ENCODE measurements at regions not wholly inside any gene's neighbourhood (a gene's known extent, or its start where the extent isn't known, plus 50 kb on each side); places are given as distances from the start of the nearest gene placed in this dataset.

DNA sequence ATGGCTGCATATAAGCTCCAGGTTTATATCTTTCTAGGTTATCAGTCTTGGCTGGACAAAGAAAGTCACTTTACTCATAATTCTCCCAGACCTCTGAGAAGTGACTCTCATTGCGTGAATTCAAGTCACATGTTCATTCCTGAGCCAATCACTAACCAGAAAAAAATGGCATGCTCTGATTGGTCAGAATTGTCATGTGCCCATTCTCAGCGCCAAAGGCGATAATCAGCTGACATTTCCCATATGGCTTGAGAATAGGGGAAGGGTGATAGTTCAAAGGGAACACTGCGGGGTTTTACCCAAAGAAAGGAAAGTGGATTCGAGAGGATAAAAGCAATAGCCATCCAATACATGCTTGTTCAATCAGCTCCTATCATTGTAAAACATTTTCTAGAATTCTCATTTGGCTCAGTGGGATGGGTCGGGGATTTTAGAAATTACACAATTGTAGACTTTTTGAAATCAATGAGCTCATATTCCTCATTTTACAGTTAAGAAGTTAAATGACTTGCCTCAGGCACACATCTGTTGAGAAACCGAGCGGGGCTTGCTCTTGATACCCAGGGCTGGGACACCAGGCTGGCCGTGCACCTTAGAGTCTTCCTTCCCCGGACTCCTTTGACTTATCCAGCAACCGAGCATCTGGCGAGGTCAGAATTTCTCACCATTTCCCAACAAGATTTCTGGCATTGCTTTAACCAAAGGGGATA, 454.0 kb upstream of the TBX3 start:
- no peak for TF ChIP-seq JUND (IDR thresholded peaks at IDR 0.05; ENCODE audit: low read depth)
- in situ Hi-C loops (cut with HindIII; ENCODE audit: low pct_unique_long_range_greater_than_20kb, low sequenced_read_pairs), result no loop called here
- DNase-seq (ENCODE audit: low read depth in 1 of 2, low spot score in 1 of 2), result peak in 1 of 2 experiments; percentile 6

DNA sequence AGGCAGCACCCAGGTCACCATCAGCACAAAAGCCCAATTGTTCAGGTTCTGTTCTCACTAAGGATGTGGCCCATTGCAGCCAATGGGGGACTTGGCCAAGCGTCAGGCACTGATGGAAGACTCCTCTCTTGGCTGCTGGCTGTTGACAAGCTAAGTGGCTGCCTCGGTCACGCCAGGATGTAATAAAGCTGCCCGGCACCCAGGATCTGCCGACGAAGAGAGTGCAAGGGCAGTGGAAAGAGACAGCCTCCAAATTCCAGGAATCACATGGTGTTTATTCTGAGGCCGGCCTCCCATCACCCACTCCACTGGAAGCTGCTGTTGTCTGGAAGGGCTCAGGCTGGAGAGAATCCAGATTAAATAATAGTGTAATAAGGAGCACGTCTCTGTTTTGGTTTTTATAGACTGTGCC, 451.8 kb upstream of the TBX3 start:
- in situ Hi-C loops (cut with HindIII; ENCODE audit: low pct_unique_long_range_greater_than_20kb, low sequenced_read_pairs), result no loop called here
- TF ChIP-seq JUND (IDR thresholded peaks at IDR 0.05; ENCODE audit: low read depth), result no peak
- peak in 1 of 2 experiments; percentile 29 for DNase-seq (ENCODE audit: low read depth in 1 of 2, low spot score in 1 of 2)

DNA sequence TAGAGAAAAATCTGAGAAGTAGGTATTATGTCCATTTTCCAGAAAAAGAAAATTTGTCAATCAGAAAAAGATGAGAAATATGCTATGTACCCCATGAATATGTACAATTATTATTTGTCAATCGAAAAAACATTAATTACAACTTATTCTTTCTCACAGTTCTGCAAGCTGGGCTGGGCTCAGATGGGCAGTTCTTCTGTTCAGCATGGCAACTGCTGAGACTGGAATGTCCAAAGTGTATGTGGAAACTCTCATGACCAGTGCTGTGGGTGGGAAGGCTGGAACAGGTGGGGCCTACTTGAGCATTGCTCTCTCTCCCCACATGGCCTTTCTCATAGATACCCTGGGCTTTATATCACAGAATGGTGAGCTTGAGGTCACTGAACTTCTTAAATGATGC, 450.3 kb upstream of the TBX3 start:
- in situ Hi-C loops (cut with HindIII; ENCODE audit: low pct_unique_long_range_greater_than_20kb, low sequenced_read_pairs), result no loop called here

DNA sequence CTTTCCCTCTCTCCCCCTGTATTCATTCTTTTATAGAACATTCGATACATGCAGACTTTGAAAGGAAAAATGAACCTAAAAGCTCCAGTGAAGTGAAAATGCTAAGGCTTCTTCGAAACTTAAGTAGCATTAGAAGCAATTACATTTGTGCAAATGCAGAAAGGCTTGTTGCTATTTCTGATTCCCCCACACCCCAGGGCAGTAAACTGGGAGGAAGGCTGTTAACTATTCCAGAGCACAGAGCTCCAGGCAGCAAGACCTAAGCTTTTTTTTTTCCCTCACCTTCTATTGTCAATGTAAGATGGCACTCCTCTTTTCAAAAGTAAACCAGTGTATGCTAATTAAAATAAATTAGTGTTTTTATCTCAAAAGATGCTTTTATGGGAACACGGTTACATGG, 448.9 kb upstream of the TBX3 start:
- no peak for TF ChIP-seq JUND (IDR thresholded peaks at IDR 0.05; ENCODE audit: low read depth)
- DNase-seq (ENCODE audit: low read depth in 1 of 2, low spot score in 1 of 2), result no peak
- in situ Hi-C loops (cut with HindIII; ENCODE audit: low pct_unique_long_range_greater_than_20kb, low sequenced_read_pairs), result no loop called here

More for the DNA sequence above, 450.3 kb upstream of the TBX3 start:
- no peak for DNase-seq (ENCODE audit: low read depth in 1 of 2, low spot score in 1 of 2)
- no peak for TF ChIP-seq JUND (IDR thresholded peaks at IDR 0.05; ENCODE audit: low read depth)

- no peak for TF ChIP-seq JUND (IDR thresholded peaks at IDR 0.05; ENCODE audit: low read depth)
- no peak for DNase-seq (ENCODE audit: low read depth in 1 of 2, low spot score in 1 of 2)
- in situ Hi-C loops (cut with HindIII; ENCODE audit: low pct_unique_long_range_greater_than_20kb, low sequenced_read_pairs), result no loop called here
These were observed 448.2 kb upstream of the TBX3 start for GRCh38 chr12:115132145-115132544.

GRCh38 chr12:115129727-115130126, 445.8 kb upstream of the TBX3 start:
- in situ Hi-C loops (cut with HindIII; ENCODE audit: low pct_unique_long_range_greater_than_20kb, low sequenced_read_pairs), result no loop called here
- no peak for TF ChIP-seq JUND (IDR thresholded peaks at IDR 0.05; ENCODE audit: low read depth)
- DNase-seq (ENCODE audit: low read depth in 1 of 2, low spot score in 1 of 2), result peak in 1 of 2 experiments; percentile 10

GRCh38 chr12:115121053-115121452, 437.1 kb upstream of the TBX3 start:
- in situ Hi-C loops (cut with HindIII; ENCODE audit: low pct_unique_long_range_greater_than_20kb, low sequenced_read_pairs), result no loop called here

DNA sequence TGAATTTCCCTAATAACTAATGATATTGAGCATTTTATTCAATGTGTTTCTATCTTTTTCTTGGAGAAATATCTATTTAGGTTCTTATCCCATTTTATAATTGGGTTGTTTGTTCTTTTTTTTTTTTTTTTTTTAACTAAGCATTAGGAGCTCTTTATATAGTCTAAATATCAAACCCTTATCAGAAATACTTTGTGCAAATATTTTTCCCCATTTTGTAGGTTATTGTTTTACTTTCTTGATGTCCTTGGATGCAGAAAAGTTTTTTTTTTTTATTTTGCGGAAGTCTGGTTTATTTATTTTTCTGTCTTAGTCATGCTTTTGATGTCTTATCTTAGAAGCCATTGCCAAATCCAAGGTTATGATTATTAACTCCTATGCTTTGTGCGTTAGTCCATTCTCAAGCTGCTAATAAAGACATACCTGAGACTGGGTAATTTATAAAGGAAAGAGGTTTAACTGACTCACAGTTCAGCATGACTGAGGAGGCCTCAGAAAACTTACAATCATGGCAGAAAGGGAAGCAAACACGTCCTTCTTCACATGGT, 434.3 kb upstream of the TBX3 start:
- no peak for TF ChIP-seq JUND (IDR thresholded peaks at IDR 0.05; ENCODE audit: low read depth)
- in situ Hi-C loops (cut with HindIII; ENCODE audit: low pct_unique_long_range_greater_than_20kb, low sequenced_read_pairs), result no loop called here
- DNase-seq (ENCODE audit: low read depth in 1 of 2, low spot score in 1 of 2), result no peak

More at GRCh38 chr12:115121053-115121452, 437.1 kb upstream of the TBX3 start:
- no peak for DNase-seq (ENCODE audit: low read depth in 1 of 2, low spot score in 1 of 2)
- TF ChIP-seq JUND (IDR thresholded peaks at IDR 0.05; ENCODE audit: low read depth), result no peak

GRCh38 chr12:115114140-115114539, 430.2 kb upstream of the TBX3 start:
- no peak for TF ChIP-seq JUND (IDR thresholded peaks at IDR 0.05; ENCODE audit: low read depth)
- in situ Hi-C loops (cut with HindIII; ENCODE audit: low pct_unique_long_range_greater_than_20kb, low sequenced_read_pairs), result no loop called here
- DNase-seq (ENCODE audit: low read depth in 1 of 2, low spot score in 1 of 2), result no peak

DNA sequence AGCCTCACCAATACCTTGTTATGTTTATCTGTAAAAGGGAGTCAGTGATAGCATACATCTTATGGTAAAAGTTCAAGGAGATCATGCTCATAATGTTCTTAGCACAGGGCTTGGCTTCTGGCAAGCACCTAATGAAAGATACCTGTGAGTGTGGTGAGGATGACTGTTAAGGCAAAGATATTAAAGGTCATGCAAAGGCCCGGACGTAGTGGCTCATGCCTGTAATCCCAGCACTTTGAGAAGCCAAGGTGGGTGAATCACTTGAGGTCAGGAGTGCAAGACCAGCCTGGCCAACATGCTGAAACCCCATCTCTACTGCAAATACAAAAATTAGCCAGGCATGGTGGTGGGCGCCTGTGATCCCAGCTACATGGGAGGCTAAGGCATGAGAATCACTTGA, 425.9 kb upstream of the TBX3 start:
- in situ Hi-C loops (cut with HindIII; ENCODE audit: low pct_unique_long_range_greater_than_20kb, low sequenced_read_pairs), result no loop called here
- DNase-seq (ENCODE audit: low read depth in 1 of 2, low spot score in 1 of 2), result no peak
- TF ChIP-seq JUND (IDR thresholded peaks at IDR 0.05; ENCODE audit: low read depth), result no peak

DNA sequence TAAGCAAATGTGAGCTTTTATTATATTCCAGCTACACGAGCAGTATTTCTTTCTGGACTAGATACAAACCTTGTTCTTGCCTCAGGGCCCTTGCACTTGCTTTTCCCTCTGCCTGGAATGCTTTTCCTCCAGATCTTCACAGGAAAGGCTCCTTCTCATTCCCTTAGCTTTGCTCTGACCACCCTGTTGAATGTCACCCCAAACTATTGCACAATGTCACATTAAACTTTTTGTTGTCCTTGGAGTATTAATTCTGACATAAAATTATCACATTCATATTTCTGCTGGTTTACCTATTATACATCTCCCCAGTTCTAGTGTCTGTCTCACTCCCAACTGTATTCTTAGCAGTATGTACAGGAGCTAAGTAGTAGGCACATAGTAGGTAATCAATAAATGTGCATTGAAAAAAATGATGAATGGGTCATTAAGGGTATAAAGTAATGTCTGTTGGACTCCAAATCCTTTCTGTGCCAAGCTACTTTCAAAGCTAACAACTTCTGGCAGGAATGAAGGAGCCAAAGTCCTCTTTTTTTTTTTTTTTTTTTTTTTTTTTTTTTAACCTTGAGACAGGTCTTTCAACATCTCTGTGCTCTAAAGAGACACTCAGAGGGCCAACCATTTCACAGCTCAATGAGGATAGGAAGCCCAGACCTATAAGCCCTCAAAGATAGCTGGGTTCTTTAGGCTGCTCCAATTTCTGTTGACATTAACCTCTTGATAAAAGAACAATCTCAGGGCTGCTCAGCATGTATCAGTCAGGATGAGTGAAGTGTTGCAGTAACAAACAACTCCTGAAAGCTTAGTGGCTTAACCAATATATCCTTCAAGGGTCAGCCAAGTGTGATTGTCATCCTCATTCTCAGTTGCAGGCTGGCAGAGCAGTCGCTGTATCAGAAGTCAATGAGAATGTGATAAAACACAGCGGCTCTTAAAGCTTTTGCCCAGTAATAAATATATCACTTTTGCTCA, 424.4 kb upstream of the TBX3 start:
- in situ Hi-C loops (cut with HindIII; ENCODE audit: low pct_unique_long_range_greater_than_20kb, low sequenced_read_pairs), result no loop called here
- TF ChIP-seq JUND (IDR thresholded peaks at IDR 0.05; ENCODE audit: low read depth), result no peak
- DNase-seq (ENCODE audit: low read depth in 1 of 2, low spot score in 1 of 2), result no peak

DNA sequence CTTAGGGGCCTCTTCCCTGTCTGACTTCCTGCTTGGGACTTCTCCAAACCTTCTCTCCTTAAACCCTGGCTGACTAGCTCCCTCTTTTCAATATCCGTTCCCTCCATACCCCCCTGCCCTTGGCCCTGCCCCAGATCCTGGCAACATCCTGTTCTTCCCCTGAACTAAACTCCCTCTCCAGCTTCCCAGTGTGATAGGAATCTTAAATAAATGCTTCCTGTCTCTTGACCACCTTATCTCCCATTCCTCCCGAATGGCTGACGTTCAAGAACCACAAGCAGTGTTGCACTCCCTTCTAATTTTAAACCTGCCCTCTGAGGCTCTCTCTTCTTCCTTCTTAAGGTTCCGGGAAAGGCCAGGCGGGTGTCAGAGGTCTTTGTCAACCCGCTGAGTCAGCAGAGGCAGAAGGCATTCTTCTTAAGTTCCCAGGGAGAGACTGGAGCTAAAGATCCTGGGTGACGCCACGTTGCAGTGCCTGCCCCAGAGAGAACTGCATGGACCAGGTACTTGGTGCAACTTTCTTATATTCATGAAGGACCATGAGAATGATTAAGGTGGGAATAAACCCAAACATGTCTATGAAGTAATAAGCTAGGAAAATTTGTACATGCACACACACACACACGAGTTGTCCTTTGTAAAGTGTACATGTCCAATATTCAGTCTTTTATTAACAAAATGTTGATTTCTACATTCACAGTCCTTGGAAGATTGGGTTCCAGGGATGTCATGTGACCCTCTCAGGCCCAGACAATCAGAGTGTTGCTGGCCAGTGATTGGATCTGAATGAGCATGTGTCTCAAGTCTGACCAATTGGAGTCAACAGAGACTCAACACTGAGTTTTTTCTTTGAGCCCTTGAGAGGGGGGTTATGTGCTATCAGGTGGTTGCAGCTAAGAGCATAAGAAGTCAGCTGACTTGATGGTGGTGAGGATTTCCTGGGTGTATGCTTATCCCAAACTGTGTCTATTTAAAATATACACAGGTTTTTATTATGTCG, 420.2 kb upstream of the TBX3 start:
- in situ Hi-C loops (cut with HindIII; ENCODE audit: low pct_unique_long_range_greater_than_20kb, low sequenced_read_pairs), result no loop called here
- TF ChIP-seq JUND (IDR thresholded peaks at IDR 0.05; ENCODE audit: low read depth), result no peak
- DNase-seq (ENCODE audit: low read depth in 1 of 2, low spot score in 1 of 2), result peak in 1 of 2 experiments; percentile 68
